GM18499 (cell line): ENCODE measurements at regions not wholly inside any gene's neighbourhood (a gene's known extent, or its start where the extent isn't known, plus 50 kb on each side); places are given as distances from the start of the nearest gene placed in this dataset.

ENCODE experiments used
- ATAC-seq: cut with Tn5 transposase; IDR thresholded peaks from one replicate; pipeline ENCODE4 v1.9.1; 2021; ENCODE audit warnings: moderate number of reproducible peaks; ENCODE audit not compliant: insufficient read depth, unreplicated experiment

- no peak for ATAC-seq
Observed at GRCh38 chr12:127286281-127286680, 980.7 kb upstream of the TMEM132C start.

GRCh38 chr12:127287256-127287655 lies 979.7 kb upstream of the TMEM132C start:
- ATAC-seq, result no peak

DNA sequence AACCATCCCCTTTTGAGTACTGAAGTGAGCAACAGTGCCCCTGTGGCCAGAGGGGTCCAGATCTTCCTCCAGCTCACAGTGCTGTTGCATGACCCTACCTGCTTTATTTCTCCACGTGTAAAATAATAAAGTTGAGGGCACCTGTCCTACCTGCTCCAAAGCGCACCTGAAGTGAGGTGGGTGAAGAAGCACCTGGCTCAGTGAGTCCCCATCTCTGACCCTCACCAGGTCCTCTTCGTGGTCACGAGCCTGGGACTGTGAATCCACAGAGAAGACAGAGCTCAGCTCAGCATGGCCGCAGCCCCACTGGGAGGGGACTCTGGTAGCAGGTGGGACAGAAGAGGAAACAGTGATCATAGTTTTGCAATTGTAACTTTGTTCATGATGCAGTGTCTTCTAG lies 976.7 kb upstream of the TMEM132C start:
- ATAC-seq, result no peak

DNA sequence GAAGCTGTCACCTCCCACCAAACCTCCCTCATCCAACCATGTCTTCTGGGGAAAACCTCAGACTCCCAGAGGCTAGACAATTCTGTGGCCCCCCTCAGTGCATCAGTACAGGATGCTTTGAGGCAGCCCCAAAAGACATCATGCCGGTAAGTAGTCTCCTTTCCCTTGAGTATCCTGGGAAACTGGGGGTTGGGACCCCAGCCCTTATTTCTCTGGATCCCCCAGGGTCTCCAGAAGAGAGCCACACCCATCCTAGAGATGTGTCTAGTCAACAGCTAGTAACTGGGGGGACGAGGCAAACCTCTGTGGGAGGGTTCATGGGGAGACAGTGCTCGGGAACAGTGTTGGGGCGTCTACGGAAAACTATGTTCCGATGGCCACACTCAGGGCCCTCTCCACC lies 974.2 kb upstream of the TMEM132C start:
- ATAC-seq, result no peak

- no peak for ATAC-seq
Observed at GRCh38 chr12:127293507-127294310, 973.3 kb upstream of the TMEM132C start.

- no peak for ATAC-seq
Observed at GRCh38 chr12:127294651-127295210, 972.2 kb upstream of the TMEM132C start.

GRCh38 chr12:127295630-127296029 lies 971.3 kb upstream of the TMEM132C start:
- no peak for ATAC-seq

DNA sequence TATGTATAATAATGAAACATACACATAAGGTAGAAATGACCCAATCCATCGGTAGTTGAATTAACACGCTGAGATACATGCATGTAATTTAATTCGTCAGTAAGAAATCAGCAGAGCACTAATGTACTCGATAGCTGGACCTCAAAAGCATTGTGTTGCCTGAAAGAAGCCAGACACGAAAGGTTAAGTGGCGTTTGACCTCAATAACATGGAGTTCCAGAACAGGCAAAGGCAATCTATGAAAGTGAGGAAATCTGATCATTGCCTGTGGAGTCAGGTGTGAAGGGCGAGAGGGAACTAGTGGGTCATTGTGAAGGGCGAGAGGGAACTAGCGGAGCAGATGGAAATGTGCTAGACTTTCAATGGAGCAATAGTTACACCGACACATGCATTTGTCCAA lies 970.4 kb upstream of the TMEM132C start:
- ATAC-seq, result no peak

GRCh38 chr12:127297327-127297726 lies 969.6 kb upstream of the TMEM132C start:
- no peak for ATAC-seq

DNA sequence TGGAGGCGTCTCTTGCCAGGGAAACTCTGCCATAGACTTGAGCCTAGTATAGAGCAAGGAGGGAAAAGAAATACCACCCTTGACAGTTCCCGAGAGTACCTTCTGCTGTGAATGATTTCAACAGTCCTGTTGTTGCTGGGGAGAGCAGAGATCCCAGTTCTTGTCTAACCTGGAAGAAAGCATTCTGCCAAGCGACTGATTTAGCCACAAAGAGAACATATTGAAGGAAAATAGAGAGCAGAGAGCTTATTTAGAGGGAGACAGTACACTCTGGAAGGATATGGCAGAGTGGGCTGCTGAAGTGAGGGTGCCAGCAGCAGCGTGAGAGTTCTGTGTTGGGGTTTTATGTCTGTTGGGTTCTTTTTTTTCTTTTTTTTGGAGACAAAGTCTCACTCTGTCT lies 966.9 kb upstream of the TMEM132C start:
- ATAC-seq, result no peak

GRCh38 chr12:127300753-127301152 lies 966.2 kb upstream of the TMEM132C start:
- no peak for ATAC-seq

- ATAC-seq, result no peak
Observed at GRCh38 chr12:127301876-127302275, 965.1 kb upstream of the TMEM132C start.

- no peak for ATAC-seq
Observed at GRCh38 chr12:127304751-127305725, 961.9 kb upstream of the TMEM132C start.

- ATAC-seq, result no peak
Observed at GRCh38 chr12:127306604-127307215, 960.3 kb upstream of the TMEM132C start.

GRCh38 chr12:127307528-127307927 lies 959.4 kb upstream of the TMEM132C start:
- ATAC-seq, result no peak

DNA sequence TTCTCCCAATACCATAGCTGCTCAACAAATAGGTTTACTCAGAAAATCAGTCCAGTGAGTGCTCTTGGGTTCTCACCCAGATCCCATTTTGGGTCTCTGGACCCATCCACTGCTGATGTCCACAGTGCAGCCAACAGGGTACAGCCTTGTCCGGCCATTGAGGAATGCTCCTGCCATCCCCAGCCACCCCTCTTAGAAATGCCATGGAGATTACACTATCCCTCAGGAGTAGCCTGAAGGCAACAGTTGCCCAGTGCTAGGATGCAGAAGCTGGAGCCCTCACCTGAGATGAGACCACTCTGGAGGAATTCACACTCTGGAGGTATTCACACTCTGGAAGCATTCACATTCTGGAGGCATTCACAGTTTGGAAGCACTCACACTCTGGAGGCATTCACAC lies 958.8 kb upstream of the TMEM132C start:
- no peak for ATAC-seq

DNA sequence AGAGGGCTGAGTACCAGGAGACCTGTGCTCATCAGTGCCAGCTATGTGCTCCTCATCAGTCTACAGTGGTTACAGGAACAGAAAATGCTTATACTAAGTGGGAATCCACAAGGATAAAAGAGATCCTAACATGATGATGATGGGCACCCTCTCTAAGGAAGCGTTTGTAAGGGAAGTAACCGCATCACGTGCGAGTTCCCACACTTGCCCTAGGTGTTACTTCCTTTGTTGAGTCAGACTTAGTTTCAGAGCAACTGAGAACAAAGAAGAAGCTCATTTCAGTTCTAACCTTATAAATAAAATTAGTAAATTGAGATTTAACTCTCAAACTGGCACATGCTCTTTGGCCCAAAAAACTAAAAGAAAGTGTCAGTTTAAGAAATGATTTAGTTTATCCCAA lies 956.4 kb upstream of the TMEM132C start:
- no peak for ATAC-seq

- ATAC-seq, result no peak
Observed at GRCh38 chr12:127311720-127312364, 955.1 kb upstream of the TMEM132C start.

GRCh38 chr12:127324681-127325080 lies 942.3 kb upstream of the TMEM132C start:
- no peak for ATAC-seq

DNA sequence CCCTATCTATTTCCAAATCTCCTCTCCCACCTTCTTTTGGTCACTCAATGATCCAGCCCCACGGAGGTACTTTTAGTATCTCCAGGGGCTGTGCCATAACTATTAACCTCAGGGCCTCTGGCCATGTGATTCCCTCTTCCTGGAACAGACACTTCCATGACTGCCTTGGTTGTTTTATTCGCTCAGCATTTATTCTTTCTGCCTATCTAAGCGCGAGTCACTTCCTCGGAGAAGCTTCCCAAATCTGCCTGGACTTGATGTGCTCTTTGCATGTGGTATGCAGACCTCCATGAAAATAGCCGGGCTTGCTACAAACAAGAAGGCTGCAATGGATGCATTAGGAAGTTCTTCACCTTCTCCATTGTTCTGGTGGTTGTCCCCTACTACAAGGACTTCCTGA lies 939.0 kb upstream of the TMEM132C start:
- no peak for ATAC-seq
